Erythroblast (primary cell): ENCODE measurements at regions not wholly inside any gene's neighbourhood (a gene's known extent, or its start where the extent isn't known, plus 50 kb on each side); places are given as distances from the start of the nearest gene placed in this dataset.
"Not testable (repeated sequence)": the region's sequence is repeated elsewhere in the genome, so short reads cannot be mapped to it uniquely, and the experiment has no call there.

ENCODE experiments used
- DNase-seq, 2 experiments: peaks; one replicate each; lab custom pipeline; 2025; lab: John Stamatoyannopoulos, UW
- GATA1 ChIP-seq: IDR thresholded peaks from 2 replicates; pipeline ENCODE4 v1.6.1; 2011; ENCODE audit warnings: low read depth, mild to moderate bottlenecking, control low read depth, low read length, moderate library complexity
- POLR2A ChIP-seq: IDR thresholded peaks from 2 replicates; pipeline ENCODE4 v1.6.1; 2011; ENCODE audit warnings: mild to moderate bottlenecking, low read length

GRCh38 chr17:71192848-71193247, 928.0 kb upstream of the SOX9 start:
- DNase-seq: no peak
- TF ChIP-seq POLR2A (no peak), GATA1 (no peak)

DNA sequence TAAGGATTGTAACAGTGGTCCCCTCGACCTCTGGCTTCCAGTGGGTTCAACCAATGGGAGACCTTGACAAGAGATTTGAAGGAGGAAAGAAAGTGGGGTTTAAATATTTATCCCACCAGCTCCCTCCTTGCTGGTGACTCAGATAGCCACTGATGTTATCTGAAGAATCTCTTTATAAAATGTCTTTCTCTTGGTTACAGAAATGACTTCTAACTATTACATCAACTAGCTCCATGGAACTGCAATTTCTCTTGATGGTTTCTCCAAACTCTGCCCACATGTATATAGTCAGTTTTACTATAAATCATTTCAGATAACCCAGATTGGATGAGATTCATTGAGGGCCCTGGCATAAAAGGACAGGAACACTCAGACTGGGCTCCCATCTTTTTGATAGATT, 920.2 kb upstream of the SOX9 start:
- TF ChIP-seq POLR2A: no peak
- TF ChIP-seq GATA1: no peak
- no peak for DNase-seq

DNA sequence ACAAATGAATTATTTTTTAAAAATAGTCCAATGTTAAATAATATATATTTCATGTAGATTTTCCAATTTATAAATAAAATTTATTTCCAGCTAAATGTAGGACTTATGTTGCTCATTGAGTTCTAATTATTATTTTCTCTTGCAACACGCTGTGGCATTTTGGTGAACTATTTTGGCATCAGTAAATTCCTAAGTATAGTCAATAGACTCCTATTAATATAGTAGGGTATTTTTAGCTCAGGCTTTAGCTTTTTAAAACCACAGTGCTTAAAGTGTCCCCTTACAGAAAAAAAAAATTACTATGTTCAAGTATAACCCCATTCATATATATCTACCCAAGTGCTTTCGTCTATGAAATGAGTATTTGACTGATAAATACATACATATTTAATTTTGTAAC, 919.2 kb upstream of the SOX9 start:
- TF ChIP-seq POLR2A (no peak), GATA1 (no peak)

GRCh38 chr17:71202449-71202848, 918.4 kb upstream of the SOX9 start:
- DNase-seq: no peak
- TF ChIP-seq POLR2A: no peak
- no peak for TF ChIP-seq GATA1

More for the DNA sequence above, 919.2 kb upstream of the SOX9 start:
- DNase-seq: no peak

DNA sequence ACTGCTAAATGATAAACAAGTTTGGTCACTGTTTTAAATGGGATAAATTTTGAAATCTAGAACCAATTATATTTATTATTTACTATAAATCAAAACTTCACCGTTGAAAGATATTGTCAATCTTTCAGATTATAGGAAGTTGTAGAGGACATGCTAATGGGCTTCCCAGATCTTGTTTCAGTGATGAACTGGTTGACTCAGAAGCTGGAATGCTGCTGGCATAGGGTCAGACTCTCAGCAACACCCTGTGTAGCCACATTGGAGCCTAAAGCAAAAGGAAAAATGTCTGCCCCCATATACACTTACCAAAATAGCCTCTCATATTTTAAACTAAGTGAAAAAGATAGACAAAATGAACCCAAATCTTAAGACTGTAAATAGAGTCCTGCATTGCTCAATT, 916.9 kb upstream of the SOX9 start:
- TF ChIP-seq POLR2A (no peak), GATA1 (no peak)
- DNase-seq: no peak

DNA sequence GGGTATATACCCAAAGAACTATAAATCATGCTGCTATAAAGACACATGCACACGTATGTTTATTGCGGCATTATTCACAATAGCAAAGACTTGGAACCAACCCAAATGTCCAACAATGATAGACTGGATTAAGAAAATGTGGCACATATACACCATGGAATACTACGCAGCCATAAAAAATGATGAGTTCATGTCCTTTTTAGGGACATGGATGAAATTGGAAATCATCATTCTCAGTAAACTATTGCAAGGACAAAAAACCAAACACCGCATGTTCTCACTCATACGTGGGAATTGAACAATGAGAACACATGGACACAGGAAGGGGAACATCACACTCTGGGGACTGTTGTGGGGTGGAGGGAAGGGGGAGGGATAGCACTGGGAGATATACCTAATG, 914.9 kb upstream of the SOX9 start:
- DNase-seq: not testable (repeated sequence)

DNA sequence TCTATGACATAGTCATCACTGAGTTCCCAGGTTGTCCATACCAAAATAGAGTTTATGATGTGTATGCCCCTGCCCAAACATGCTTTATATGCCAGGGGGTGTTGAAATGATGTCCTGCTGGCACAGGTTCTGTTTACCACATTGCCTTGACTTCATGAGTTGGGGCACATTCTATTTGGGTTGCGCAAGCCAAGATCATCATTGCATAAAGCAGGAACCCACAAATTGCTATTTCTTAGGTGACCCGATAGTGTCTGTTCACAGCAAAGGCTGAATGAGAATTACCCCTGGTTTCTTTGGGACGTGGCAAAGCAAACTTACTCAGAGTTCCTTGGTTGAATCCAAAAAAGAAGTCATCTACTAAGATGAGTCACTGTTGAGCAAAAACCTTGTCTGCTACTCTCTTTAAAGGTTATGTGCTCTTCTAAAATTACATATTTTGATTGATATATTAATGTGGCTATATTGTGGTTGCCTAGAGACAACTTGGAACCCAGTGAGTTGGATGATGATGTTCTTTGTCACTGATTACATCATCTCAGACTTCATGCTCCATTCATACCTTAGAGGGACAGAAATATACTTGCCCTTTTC, 912.6 kb upstream of the SOX9 start:
- DNase-seq: no peak

DNA sequence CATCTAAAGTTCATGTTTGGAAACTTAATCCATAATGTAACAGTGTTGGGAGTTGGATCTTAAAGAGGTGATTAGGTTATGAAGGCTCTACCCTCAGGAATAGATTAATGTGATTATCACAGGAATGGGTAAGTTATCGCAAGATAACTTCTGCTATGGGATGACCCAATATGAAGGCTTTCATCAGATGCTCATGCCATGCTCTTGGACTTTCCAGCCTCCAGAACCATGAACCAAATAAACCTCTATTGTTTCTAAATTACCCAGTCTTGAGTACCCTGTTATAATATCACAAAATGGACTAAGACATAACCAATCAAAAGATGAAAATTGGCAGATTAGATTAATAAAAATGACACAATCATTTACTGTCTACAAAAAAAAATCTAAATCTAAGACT, 906.9 kb upstream of the SOX9 start:
- TF ChIP-seq GATA1 (no peak), POLR2A (no peak)

More for the DNA sequence above, 912.6 kb upstream of the SOX9 start:
- no peak for TF ChIP-seq GATA1
- no peak for TF ChIP-seq POLR2A

GRCh38 chr17:71217769-71218168, 903.1 kb upstream of the SOX9 start:
- TF ChIP-seq POLR2A: no peak
- TF ChIP-seq GATA1: no peak
- no peak for DNase-seq

More for the DNA sequence above, 906.9 kb upstream of the SOX9 start:
- no peak for DNase-seq

DNA sequence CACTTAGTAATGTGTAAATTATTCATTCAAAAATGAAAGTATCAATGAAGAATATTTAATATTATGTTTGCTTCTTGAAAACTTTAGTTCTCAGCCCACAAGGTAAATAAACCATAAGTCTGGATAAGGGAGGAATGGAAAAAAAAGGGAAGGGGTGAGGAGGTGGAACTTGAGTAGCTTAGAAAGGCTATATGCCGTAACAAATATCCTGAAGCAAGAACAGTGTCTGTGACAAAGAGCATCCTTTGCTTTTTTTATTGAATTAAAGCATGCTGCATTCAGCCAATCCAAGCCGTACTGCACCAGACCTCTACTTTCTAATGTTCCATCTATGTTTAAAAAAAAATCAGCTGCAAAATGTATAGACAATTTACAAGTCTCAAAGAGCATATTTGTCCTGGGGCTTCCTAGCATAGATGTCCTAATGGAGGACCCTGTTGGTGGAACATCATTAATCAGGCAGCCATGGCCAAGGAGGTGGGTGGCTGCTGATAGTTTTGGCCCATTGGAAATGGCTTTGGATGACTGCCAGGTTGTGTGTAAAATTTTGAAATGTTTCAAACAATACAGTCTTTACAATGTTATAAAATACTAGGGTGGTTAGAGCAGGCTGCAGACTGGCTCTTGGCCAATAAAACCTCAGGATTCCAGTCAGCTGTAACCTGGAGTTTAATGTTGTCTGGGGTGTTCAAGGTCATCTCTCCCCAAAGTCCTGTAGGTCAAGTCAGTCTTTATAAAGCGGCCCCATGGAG, 895.8 kb upstream of the SOX9 start:
- no peak for DNase-seq
- TF ChIP-seq POLR2A (no peak), GATA1 (no peak)

DNA sequence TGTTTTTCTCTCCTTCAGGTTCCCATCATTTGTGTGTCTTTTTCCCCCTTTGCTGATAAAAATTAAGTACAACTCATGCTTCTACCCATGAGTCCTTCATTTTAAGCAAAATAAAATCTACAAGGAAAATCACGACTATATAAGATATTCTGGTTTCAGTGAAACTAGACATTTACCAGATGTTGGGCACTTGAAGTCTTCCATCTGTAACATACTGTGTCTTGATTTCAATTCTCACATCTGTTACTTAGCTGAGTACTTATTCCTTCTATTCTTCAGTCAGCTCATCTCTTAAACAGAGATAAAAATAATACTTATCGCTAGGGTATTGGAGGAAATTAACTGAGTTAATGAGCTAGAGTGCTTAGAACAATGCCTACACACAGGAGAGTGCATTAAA, 893.0 kb upstream of the SOX9 start:
- TF ChIP-seq POLR2A (no peak), GATA1 (no peak)
- no peak for DNase-seq

DNA sequence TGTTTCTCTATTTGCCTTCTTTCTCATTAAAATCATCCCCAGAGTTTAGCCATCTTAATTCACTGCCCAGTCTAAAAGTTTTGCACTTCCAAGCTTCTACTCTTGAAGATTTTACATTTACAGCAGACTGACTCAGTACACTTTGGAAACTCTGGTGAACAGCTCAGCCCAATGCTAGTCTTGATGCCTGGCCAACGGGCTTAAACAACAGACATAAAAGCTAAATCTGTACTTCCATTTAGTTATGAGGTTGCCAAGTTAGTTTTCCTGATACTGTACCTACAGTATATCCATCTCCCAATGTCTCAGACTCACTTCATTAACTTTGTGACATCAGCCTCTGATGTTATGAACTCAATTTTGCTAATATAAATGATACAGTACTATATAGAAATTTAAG, 891.8 kb upstream of the SOX9 start:
- TF ChIP-seq GATA1 (no peak), POLR2A (no peak)
- DNase-seq: no peak

DNA sequence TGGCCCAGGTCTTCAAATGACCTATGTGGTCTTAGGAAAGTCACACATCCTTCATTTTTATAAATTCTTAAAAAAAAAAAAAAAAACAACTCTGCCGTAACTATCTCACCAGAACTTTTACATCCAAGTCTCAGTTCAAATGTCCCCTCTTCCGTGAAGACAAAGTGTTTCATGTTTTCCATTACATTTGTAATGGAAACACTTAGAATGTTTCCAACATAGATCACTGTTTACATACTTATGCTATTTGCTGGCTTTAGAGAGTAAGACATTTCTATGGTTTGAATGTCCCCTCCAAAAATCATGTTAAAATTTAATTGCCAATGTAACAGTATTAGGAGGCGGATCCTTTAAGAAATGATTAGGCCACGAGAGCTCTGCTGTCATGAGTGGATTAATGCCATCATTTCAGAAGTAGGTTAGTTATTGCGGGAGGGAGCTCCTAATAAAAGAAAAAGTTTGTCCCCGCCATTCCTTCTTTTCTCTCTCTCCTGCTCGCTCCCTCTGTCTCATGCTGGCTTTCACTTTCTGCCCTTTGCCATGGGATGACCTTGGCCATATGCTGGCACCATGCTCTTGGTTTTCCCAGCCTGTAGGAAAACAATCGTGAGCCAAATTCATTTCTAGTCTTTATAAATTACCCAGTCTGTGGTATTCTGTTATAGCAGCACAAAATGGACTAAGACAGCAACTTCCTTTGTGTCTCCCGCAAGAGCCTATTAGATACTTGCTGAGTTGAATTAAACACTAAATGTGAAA, 887.8 kb upstream of the SOX9 start:
- no peak for TF ChIP-seq GATA1
- no peak for TF ChIP-seq POLR2A
- DNase-seq: no peak

GRCh38 chr17:71234349-71234748, 886.5 kb upstream of the SOX9 start:
- no peak for TF ChIP-seq POLR2A
- TF ChIP-seq GATA1: no peak
- no peak for DNase-seq
